SK-N-SH treated with all-trans-retinoic acid at 6 μM for 48 hours (cell line): ENCODE measurements at regions not wholly inside any gene's neighbourhood (a gene's known extent, or its start where the extent isn't known, plus 50 kb on each side); places are given as distances from the start of the nearest gene placed in this dataset.

Experiments
- CREB5 ChIP-seq: fragments of 250-450 bp; sonication (Bioruptor Pico); IDR thresholded peaks from 2 replicates; pipeline ENCODE4 v1.5.1; 2020; ENCODE audit warnings: low read depth, mild to moderate bottlenecking, moderate library complexity
- PATZ1 ChIP-seq: fragments of 250-450 bp; sonication (Bioruptor Pico); IDR thresholded peaks from 2 replicates; pipeline ENCODE4 v1.8.0; 2020; ENCODE audit warnings: mild to moderate bottlenecking, moderate library complexity, borderline replicate concordance

- TF ChIP-seq CREB5 (CRISPR knock-in tag) (no peak), PATZ1 (CRISPR knock-in tag) (no peak)
Measured at GRCh38 chr5:52339285-52339684, 448.4 kb upstream of the ITGA1 start.
